ENCODE measurements at regions not wholly inside any gene's neighbourhood (a gene's known extent, or its start where the extent isn't known, plus 50 kb on each side); places are given as distances from the start of the nearest gene placed in this dataset.

DNA sequence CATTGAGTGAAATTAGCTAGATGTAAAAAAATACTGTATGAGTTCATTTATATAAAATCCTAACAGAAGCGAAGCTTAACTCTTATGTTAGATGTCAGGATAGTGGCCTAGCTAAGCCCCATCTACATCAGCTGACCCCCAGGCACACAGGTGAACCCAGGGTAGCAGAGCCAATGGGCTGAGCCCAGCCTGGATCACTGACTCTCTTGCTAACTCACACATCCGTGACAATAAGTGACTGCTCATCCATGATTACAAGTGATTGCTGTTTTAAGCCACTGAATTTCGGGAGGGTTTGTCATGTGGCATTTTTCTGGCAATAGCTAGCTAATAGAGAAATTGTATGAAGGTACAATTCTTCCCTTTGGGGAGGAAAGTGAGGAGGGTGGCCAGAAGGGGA is 55.2 kb upstream of the COG2 start:
- no peak for TF ChIP-seq EZH2phosphoT487 (IDR thresholded peaks at IDR 0.05; ENCODE audit: borderline replicate concordance)
- TF ChIP-seq, protein P1, sequence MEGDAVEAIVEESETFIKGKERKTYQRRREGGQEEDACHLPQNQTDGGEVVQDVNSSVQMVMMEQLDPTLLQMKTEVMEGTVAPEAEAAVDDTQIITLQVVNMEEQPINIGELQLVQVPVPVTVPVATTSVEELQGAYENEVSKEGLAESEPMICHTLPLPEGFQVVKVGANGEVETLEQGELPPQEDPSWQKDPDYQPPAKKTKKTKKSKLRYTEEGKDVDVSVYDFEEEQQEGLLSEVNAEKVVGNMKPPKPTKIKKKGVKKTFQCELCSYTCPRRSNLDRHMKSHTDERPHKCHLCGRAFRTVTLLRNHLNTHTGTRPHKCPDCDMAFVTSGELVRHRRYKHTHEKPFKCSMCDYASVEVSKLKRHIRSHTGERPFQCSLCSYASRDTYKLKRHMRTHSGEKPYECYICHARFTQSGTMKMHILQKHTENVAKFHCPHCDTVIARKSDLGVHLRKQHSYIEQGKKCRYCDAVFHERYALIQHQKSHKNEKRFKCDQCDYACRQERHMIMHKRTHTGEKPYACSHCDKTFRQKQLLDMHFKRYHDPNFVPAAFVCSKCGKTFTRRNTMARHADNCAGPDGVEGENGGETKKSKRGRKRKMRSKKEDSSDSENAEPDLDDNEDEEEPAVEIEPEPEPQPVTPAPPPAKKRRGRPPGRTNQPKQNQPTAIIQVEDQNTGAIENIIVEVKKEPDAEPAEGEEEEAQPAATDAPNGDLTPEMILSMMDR (conservative IDR thresholded peaks at IDR 0.05; ENCODE audit: low read length): no peak

Measured in Loucy (cell line).